ENCODE measurements at regions not wholly inside any gene's neighbourhood (a gene's known extent, or its start where the extent isn't known, plus 50 kb on each side); places are given as distances from the start of the nearest gene placed in this dataset.

- DNase-seq, result no peak
These were observed 190.3 kb upstream of the CRY1 start for GRCh38 chr12:107283652-107284051.

- DNase-seq, result no peak
These were observed 191.3 kb upstream of the CRY1 start for GRCh38 chr12:107284692-107285091.

DNA sequence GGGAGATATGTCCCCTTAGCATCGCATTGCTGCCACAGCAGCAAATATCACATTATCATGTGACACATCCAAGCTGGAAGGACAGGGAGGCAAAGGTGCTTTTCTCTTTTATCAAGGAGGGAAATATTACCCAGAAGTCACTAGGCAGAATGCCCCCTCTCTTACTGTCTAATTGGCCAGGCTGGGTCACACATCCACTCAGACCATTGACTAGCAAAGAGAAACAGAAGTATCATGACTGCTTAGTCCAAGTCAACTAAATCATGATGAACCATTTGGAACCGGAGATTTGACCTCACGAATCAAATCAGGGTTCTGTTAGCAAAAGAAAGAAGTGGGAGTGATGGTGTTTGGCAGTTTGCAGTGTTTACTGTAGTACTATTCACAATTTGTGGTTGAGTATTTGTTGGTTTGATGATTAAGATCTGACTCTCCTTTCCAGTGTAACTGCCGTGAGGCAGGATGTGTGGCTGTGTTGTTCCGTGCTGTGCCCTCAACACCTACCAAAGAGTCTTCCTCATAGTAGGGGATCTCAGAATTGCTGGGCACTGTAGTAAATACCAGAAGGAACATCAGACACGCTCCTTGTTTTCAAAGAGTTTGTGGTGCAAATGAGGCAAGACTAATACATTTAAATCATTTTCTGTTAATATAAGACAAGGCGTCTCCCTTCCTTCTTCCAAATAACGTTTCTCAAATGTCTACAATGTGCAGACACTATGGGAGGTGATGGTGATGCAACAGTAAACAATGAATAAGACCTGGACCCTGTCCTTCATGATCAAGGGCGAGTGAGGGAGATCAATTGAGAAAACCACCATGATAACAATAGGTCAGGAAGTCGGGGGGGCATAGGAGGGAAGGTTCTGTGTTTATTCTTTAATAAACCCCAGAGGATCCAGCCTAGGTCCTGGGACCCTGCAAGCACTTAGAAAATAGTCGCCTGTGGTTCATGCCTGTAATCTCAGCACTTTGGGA lies 194.4 kb upstream of the CRY1 start:
- no peak for DNase-seq

DNA sequence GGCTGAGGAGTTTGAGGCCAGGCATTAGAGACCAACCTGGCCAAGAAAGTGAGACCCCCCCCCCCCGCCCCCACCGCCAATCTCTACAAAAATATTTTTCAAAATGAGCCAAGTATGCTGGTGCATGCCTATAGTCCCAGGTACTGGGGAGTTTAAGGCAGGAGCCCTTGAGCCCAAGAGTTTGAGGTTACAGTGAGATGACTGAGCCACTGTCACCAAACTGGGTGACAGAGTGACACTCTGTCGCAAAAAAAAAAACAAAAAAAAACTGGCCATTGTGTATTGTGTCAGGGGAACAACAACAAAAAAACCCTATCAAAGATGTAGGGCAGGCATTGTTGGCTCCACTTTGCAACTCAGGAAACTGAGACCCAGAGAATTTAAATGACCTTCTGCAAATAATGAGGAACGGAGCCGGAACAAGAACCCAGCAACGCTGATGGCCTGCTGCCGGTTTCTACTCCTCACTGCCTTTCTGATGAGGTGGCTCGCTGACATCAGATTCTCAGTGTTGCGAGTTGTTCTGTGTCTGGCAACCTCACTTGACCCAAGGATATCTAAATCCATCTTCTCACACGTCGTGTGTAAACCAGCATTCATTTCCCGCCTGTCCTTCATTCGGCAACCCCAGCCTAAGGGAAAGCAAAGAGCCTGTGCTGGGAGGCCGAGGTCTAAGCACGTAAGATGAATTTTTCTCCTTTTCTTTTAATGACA lies 195.2 kb upstream of the CRY1 start:
- no peak for DNase-seq

DNA sequence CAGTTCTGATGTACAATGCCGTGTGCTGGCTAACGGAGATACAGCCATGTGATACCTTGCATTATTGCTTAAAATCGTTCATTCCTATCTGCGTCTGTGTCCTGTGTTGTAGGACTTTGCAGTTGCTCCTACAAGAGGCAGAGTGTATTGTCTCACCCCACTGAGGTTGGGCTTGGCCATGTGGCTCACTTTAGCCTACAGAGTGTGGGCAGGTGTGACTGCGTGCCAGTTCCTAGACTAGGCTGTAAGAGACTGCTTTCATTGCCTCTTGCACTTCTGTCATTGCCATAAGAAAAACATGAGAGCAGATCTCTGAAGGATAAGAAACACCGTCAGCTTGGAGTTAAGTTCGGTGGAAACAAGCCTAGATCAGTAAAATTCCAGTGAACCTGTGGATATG lies 197.7 kb upstream of the CRY1 start:
- DNase-seq, result no peak

DNA sequence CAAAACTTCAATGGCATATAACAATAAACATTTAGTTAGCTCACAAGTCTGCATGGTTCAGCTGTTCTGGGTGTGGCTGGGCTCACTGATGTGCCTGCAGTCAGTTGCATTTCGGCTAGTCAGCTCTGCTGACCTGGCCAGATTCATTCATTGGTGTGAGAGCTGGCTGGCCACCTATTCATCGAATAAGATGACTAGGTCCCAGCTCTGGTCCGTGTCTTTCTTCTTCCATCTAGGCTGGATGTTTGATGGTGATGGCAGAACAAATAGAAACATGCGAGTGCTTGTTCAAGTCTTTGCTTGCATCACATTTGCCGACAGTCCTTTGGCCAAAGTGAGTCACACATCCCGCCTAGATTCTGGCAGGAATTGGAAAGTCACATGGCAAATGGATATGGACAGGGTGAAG lies 203.3 kb upstream of the CRY1 start:
- no peak for DNase-seq

DNA sequence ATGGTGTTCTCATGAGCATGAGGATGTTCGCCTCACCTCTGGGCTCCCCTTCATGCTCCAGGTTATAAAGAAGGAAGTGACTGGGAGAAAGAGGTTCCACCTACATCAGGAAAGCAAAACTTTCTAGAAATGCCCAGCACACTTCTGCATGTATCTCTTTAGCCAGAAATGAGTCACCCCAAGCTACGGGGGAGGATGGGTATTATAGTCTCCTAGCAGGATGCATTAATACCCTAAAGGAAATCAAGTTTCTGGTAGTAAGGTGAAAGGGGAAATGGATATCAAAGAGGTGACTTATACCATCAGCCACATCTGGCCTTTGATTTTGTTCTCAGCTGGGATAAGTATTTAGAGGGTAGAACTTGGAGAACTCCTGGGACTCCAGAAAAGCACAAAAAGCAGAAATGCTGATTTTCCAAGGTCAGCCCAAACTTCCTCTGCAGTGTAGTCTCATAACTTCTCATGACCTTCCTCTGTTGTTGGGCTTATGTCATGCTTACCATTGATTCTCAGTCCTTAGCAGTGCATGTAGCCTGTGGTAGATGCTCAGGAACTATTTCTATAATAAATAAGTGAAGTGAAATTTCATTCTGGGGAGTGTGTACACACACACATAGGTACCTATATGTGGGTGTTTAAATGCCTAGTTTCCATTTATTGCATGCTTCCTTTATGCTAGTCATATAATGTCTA lies 209.4 kb upstream of the CRY1 start:
- DNase-seq, result peak; percentile 32 to 42

DNA sequence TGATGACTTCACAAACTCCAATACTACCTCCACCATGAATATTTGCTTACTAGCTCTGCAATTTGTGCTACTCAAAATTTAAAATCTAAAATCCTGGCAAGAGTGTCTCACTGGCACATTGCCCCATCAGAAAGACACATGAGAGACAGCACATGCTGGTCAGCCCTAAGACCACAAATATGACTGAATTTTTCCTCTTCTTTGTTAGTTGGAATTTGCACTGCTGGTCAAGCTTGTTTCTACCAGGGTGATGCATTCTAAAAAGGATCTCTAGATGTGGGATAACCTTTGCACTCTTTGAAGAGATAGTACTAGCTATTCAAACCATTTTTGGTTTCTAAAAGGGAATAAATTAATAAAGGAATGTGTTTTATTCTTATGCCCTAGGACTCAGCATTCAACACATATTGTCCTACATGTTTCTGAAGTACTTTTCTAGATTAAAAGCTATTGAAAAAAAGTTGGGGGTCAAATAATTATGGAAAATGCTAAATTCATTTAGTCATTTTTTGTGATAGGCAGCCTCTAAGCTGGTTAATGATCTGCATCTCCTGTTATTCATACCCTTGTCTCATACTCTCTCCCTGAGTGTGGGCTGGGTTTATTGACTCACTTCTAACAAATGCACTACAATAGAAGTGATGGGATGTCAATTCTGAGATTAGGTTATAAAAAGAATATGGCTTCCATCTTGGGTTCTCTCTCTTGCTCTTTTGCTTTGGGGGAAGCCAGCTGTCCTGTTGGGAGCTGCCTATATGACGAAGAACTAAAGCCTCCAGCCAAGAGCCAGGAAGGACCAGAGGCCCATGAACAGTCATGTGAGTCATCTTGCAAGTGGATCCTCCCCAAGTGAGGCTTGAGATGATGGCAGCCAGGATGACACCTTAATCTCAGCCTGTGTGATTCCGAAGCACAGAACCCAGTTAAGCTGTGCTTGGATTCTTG lies 211.5 kb upstream of the CRY1 start:
- DNase-seq, result no peak

- DNase-seq, result no peak
These were observed 212.9 kb upstream of the CRY1 start for GRCh38 chr12:107306141-107306659.

DNA sequence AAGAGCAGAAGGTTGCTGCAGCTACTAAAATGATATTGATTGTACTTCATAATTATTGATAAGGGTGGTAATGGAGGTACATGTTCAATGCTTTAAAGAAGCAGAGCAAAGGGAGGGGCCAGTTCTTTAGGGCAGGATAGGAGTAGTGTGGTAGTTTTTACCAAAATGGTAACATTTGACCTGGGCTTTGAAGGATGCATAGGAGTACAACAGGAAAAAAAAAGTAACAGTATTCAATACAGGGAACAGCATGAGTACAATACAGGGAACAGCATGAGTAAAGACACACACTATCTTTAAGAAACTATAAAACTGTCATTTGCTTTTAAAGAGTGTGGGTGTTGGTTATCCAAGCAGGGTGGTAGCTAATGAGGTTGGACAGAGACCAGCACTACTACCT lies 215.0 kb upstream of the CRY1 start:
- DNase-seq, result no peak

DNA sequence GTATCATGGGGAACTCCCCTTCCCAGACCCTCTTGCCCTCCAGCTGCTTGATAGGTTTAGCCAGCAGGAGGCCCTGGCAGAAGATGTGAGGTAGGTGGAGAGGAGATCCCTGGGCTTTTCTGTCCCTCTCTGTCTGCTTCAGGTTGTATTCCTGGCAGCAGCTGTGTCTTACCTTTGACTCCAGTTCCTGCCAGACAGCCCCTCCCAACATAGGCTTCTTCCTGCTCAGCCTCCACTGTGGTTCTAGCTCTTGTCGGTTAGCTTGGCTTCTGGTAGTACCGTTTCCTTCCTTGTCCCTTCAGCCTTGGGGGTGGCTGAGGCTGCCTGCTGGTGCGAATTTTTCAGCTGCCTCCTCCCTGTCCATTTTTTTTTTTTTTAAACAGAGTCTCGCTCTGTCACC lies 215.7 kb upstream of the CRY1 start:
- DNase-seq, result no peak

GRCh38 chr12:107310621-107311020 lies 217.3 kb upstream of the CRY1 start:
- no peak for DNase-seq

- peak; percentile 33 to 46 for DNase-seq
These were observed 218.3 kb upstream of the CRY1 start for GRCh38 chr12:107311682-107312081.

- peak; percentile 71 to 90 for DNase-seq
These were observed 224.6 kb upstream of the CRY1 start for GRCh38 chr12:107317751-107318555.

- no peak for DNase-seq
These were observed 225.1 kb upstream of the CRY1 start for GRCh38 chr12:107318556-107318805.

DNA sequence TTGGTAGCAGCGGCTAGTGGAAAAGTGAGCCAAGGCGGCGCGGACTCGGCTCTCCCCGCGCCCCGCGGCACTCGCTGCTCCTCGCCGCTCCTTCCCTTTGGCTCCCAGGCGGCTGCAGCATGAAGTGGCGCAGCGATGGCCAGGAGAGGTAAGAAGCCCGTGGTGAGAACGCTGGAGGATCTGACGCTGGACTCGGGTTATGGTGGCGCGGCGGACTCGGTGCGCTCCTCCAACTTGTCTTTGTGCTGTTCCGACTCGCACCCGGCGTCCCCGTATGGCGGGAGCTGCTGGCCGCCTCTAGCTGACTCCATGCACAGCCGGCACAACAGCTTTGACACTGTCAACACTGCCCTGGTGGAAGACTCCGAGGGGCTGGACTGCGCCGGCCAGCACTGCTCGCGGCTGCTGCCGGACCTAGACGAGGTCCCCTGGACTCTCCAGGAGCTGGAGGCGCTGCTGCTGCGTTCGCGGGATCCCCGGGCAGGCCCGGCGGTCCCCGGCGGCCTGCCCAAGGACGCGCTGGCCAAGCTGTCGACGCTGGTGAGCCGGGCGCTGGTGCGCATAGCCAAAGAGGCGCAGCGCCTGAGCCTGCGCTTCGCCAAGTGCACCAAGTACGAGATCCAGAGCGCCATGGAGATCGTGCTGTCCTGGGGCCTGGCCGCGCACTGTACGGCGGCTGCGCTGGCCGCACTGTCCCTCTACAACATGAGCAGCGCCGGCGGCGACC lies 225.6 kb upstream of the CRY1 start:
- DNase-seq, result peak in 1 of 2 donors; percentile 21

DNA sequence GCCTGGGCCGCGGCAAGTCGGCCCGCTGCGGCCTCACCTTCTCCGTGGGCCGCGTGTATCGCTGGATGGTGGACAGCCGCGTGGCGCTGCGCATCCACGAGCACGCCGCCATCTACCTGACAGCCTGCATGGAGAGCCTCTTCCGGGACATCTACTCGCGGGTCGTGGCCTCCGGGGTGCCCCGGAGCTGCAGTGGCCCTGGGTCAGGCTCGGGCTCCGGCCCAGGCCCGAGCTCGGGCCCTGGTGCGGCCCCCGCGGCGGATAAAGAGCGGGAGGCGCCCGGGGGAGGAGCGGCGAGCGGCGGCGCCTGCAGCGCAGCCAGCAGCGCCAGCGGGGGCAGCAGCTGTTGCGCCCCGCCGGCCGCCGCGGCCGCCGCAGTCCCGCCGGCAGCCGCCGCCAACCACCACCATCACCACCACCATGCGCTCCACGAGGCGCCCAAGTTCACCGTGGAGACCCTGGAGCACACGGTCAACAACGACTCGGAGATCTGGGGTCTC lies 226.2 kb upstream of the CRY1 start:
- DNase-seq, result no peak

- DNase-seq, result peak; percentile 28 to 65
These were observed 226.9 kb upstream of the CRY1 start for GRCh38 chr12:107320033-107320928.

Data from inflammatory macrophage (primary cell).